Mesendoderm (in vitro differentiated cells): ENCODE measurements at regions not wholly inside any gene's neighbourhood (a gene's known extent, or its start where the extent isn't known, plus 50 kb on each side); places are given as distances from the start of the nearest gene placed in this dataset.

Experiments
- DNase-seq: peaks from one replicate; pipeline ENCODE4 v3.0.0; 2013
- H2AK5ac ChIP-seq: 2 replicates; pipeline ENCODE4 v1.6.1; 2013; ENCODE audit warnings: low read length, inconsistent platforms
- H2BK120ac ChIP-seq: 2 replicates; pipeline ENCODE4 v1.6.1; 2013; ENCODE audit warnings: low read depth, mild to moderate bottlenecking, low read length, moderate library complexity, mixed read lengths
- H2BK15ac ChIP-seq: replicated peaks from 2 replicates; pipeline ENCODE4 v1.6.1; 2013; ENCODE audit warnings: low read depth, mild to moderate bottlenecking, moderate library complexity
- H2BK5ac ChIP-seq: 2 replicates; pipeline ENCODE4 v1.6.1; 2013; ENCODE audit warnings: low read length, inconsistent platforms
- H3K18ac ChIP-seq: 2 replicates; pipeline ENCODE4 v1.6.1; 2013; ENCODE audit warnings: mild to moderate bottlenecking, low read length, mixed read lengths
- H3K23ac ChIP-seq: one replicate; pipeline ENCODE4 v1.6.1; 2013; ENCODE audit warnings: low read length
- H3K27ac ChIP-seq: 2 replicates; pipeline ENCODE4 v1.5.1; 2013; ENCODE audit warnings: low read depth, mild to moderate bottlenecking, inconsistent platforms, low read length, moderate library complexity
- H3K27me3 ChIP-seq: 2 replicates; pipeline ENCODE4 v1.6.1; 2013; ENCODE audit warnings: low read length, control low read depth, mild to moderate bottlenecking, inconsistent platforms; ENCODE audit not compliant: insufficient read depth, poor library complexity
- H3K36me3 ChIP-seq: 2 replicates; pipeline ENCODE4 v1.6.1; 2013; ENCODE audit warnings: low read length, inconsistent platforms; ENCODE audit not compliant: control insufficient read depth, insufficient read depth
- H3K4ac ChIP-seq: one replicate; pipeline ENCODE4 v1.6.1; 2013; ENCODE audit warnings: low read depth, mild to moderate bottlenecking, low read length, moderate library complexity
- H3K4me1 ChIP-seq: 2 replicates; pipeline ENCODE4 v1.6.1; 2013; ENCODE audit warnings: low read depth, low read length, inconsistent platforms; ENCODE audit not compliant: control insufficient read depth
- H3K4me2 ChIP-seq: 2 replicates; pipeline ENCODE4 v1.6.1; 2013; ENCODE audit warnings: low read length
- H3K4me3 ChIP-seq: 2 replicates; pipeline ENCODE4 v1.5.1; 2013; ENCODE audit warnings: mild to moderate bottlenecking, low read length
- H3K56ac ChIP-seq: one replicate; pipeline ENCODE4 v1.6.1; 2013; ENCODE audit warnings: low read length
- H3K79me1 ChIP-seq: 2 replicates; pipeline ENCODE4 v1.6.1; 2013; ENCODE audit warnings: low read length, inconsistent platforms
- H3K79me2 ChIP-seq: 2 replicates; pipeline ENCODE4 v1.6.1; 2013; ENCODE audit warnings: mild to moderate bottlenecking, low read length; ENCODE audit not compliant: control insufficient read depth, insufficient read depth
- H3K9ac ChIP-seq: 2 replicates; pipeline ENCODE4 v1.6.1; 2013; ENCODE audit warnings: low read length, inconsistent platforms
- H4K5ac ChIP-seq: one replicate; pipeline ENCODE4 v1.6.1; 2013; ENCODE audit warnings: low read length
- H4K8ac ChIP-seq: one replicate; pipeline ENCODE4 v1.6.1; 2013; ENCODE audit warnings: low read depth, mild to moderate bottlenecking, control low read depth, low read length, moderate library complexity
- WGBS: extraction: QIAGEN DNeasy Blood & Tissue Kit; methylation state at CpG from one replicate; pipeline ENCODE4 v1.1.7; 2013; ENCODE audit warnings: low lambda C conversion rate, missing lambda C conversion rate; ENCODE audit not compliant: insufficient coverage; ENCODE audit errors: extremely low coverage; 5-methylcytosine and 5-hydroxymethylcytosine counted together

GRCh38 chrX:69024161-69024736 is 141.0 kb downstream of the PJA1 start:
- Histone ChIP-seq H3K36me3 (no peaks in the 10 kb centered on the region), H3K18ac (no peak overlapping the region), H2BK5ac (no peak overlapping the region), H4K8ac (no peak overlapping the region), H3K56ac (no peak overlapping the region), H3K4me2 (no peak overlapping the region), H3K4ac (no peak overlapping the region), H3K4me1 (no peaks in the 10 kb centered on the region), H3K79me1 (no peaks in the 10 kb centered on the region), H2AK5ac (no peak overlapping the region), H4K5ac (no peak overlapping the region), H3K9ac (no peak overlapping the region), H3K4me3 (no peak overlapping the region), H3K23ac (no peak overlapping the region), H2BK15ac (no peak overlapping the region), H3K27me3 (no peaks in the 10 kb centered on the region), H3K27ac (no peak overlapping the region), H3K79me2 (no peaks in the 10 kb centered on the region), H2BK120ac (no peak overlapping the region)
- no peak for DNase-seq
- no CpG with 5 or more reads among the region's 10 CpGs for WGBS

GRCh38 chrX:69022430-69022829 is 142.8 kb downstream of the PJA1 start:
- Histone ChIP-seq H3K9ac (no peak overlapping the region), H4K5ac (no peak overlapping the region)
- DNase-seq = no peak

GRCh38 chrX:69021141-69021960 is 143.9 kb downstream of the PJA1 start:
- Histone ChIP-seq H3K23ac (no peak overlapping the region), H4K5ac (no peak overlapping the region), H2BK15ac (no peak overlapping the region), H3K4me1 (no peaks in the 10 kb centered on the region), H3K18ac (no peak overlapping the region), H3K4me2 (no peak overlapping the region), H3K27ac (no peak overlapping the region), H3K79me2 (no peaks in the 10 kb centered on the region), H2BK120ac (no peak overlapping the region), H3K4ac (no peak overlapping the region), H3K36me3 (no peaks in the 10 kb centered on the region), H2BK5ac (no peak overlapping the region), H3K27me3 (no peaks in the 10 kb centered on the region), H3K79me1 (no peaks in the 10 kb centered on the region), H2AK5ac (no peak overlapping the region), H3K56ac (no peak overlapping the region), H3K9ac (no peak overlapping the region), H4K8ac (no peak overlapping the region), H3K4me3 (no peak overlapping the region)
- no peak for DNase-seq
- no CpG with 5 or more reads among the region's 10 CpGs for WGBS

More at GRCh38 chrX:69022430-69022829, 142.8 kb downstream of the PJA1 start:
- no peak overlapping the region for H3K4ac ChIP-seq
- H3K4me3 ChIP-seq = no peak overlapping the region
- H3K4me1 ChIP-seq = no peaks in the 10 kb centered on the region
- H3K79me1 ChIP-seq = no peaks in the 10 kb centered on the region
- H2BK120ac ChIP-seq = no peak overlapping the region
- H3K23ac ChIP-seq = no peak overlapping the region
- no peak overlapping the region for H3K4me2 ChIP-seq
- H3K36me3 ChIP-seq = no peaks in the 10 kb centered on the region
- H2BK15ac ChIP-seq = no peak overlapping the region
- no peaks in the 10 kb centered on the region for H3K79me2 ChIP-seq
- no peak overlapping the region for H3K56ac ChIP-seq
- no peak overlapping the region for H2BK5ac ChIP-seq
- no peaks in the 10 kb centered on the region for H3K27me3 ChIP-seq
- no peak overlapping the region for H3K27ac ChIP-seq
- H3K18ac ChIP-seq = no peak overlapping the region
- no peak overlapping the region for H2AK5ac ChIP-seq
- no peak overlapping the region for H4K8ac ChIP-seq

- H2AK5ac ChIP-seq = no peak overlapping the region
- no peak overlapping the region for H2BK120ac ChIP-seq
- H3K36me3 ChIP-seq = no peaks in the 10 kb centered on the region
- no peaks in the 10 kb centered on the region for H3K79me1 ChIP-seq
- H3K27me3 ChIP-seq = no peaks in the 10 kb centered on the region
- no peak overlapping the region for H4K8ac ChIP-seq
- no peak overlapping the region for H3K56ac ChIP-seq
- no peak overlapping the region for H2BK5ac ChIP-seq
- H3K79me2 ChIP-seq = no peaks in the 10 kb centered on the region
- no peaks in the 10 kb centered on the region for H3K4me1 ChIP-seq
- H3K4me2 ChIP-seq = no peak overlapping the region
- no peak overlapping the region for H3K4me3 ChIP-seq
- no peak overlapping the region for H2BK15ac ChIP-seq
- H3K9ac ChIP-seq = no peak overlapping the region
- H3K27ac ChIP-seq = no peak overlapping the region
- H4K5ac ChIP-seq = no peak overlapping the region
- H3K4ac ChIP-seq = no peak overlapping the region
- no peak overlapping the region for H3K23ac ChIP-seq
- WGBS = no CpG with 5 or more reads among the region's 3 CpGs
- no peak for DNase-seq
- H3K18ac ChIP-seq = no peak overlapping the region
Measured at GRCh38 chrX:69020316-69020715, 144.9 kb downstream of the PJA1 start.

GRCh38 chrX:69019073-69019890 is 146.0 kb downstream of the PJA1 start:
- Histone ChIP-seq H2BK120ac (no peak overlapping the region), H3K79me2 (no peaks in the 10 kb centered on the region), H3K56ac (no peak overlapping the region), H2BK5ac (no peak overlapping the region), H4K5ac (no peak overlapping the region), H2BK15ac (no peak overlapping the region), H3K4ac (no peak overlapping the region), H2AK5ac (no peak overlapping the region), H3K18ac (no peak overlapping the region), H3K27me3 (no peaks in the 10 kb centered on the region), H3K4me1 (no peaks in the 10 kb centered on the region), H4K8ac (no peak overlapping the region), H3K4me2 (no peak overlapping the region), H3K23ac (no peak overlapping the region), H3K4me3 (no peak overlapping the region), H3K79me1 (no peaks in the 10 kb centered on the region), H3K9ac (no peak overlapping the region), H3K36me3 (no peaks in the 10 kb centered on the region), H3K27ac (no peak overlapping the region)
- no CpG with 5 or more reads among the region's 2 CpGs for WGBS
- no peak for DNase-seq
